Erythroblast (primary cell): ENCODE measurements at regions not wholly inside any gene's neighbourhood (a gene's known extent, or its start where the extent isn't known, plus 50 kb on each side); places are given as distances from the start of the nearest gene placed in this dataset.

Experiments used
- GATA1 ChIP-seq: IDR thresholded peaks from 2 replicates; pipeline ENCODE4 v1.6.1; 2011; ENCODE audit warnings: low read depth, mild to moderate bottlenecking, control low read depth, low read length, moderate library complexity
- POLR2A ChIP-seq: IDR thresholded peaks from 2 replicates; pipeline ENCODE4 v1.6.1; 2011; ENCODE audit warnings: mild to moderate bottlenecking, low read length

- TF ChIP-seq POLR2A (no peak), GATA1 (no peak)
These were observed 215.1 kb upstream of the CDYL start for GRCh38 chr6:4561078-4561435.
